ENCODE measurements at regions not wholly inside any gene's neighbourhood (a gene's known extent, or its start where the extent isn't known, plus 50 kb on each side); places are given as distances from the start of the nearest gene placed in this dataset.
"Not testable (repeated sequence)": the region's sequence is repeated elsewhere in the genome, so short reads cannot be mapped to it uniquely, and the experiment has no call there.

DNA sequence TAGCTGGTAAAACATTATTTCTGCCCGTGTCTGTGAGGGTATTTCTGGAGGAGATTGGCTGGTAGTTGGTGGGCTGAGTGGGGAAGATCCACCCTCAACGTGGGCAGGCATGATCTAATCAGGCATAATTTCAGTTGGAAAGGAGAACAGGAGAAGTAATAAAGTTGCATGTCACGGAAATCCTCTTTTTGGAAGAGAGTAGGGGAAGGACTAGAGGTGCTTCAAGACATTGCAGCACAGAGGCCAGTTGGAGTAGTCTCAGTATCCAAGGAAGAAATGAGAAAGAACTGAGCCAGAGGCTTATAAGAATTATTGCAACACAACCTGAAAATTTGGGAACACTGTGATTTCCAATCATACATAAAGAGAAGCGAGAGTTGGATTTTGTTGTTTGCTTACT, 1155.1 kb downstream of the FAM181B start:
- no peak for DNase-seq (ENCODE audit: low read depth, low spot score)

GRCh38 chr11:81574301-81574700, 1159.4 kb downstream of the FAM181B start:
- no peak for DNase-seq (ENCODE audit: low read depth, low spot score)

- DNase-seq (ENCODE audit: low read depth, low spot score): no peak
Measured at GRCh38 chr11:81573367-81573766, 1160.3 kb downstream of the FAM181B start.

DNA sequence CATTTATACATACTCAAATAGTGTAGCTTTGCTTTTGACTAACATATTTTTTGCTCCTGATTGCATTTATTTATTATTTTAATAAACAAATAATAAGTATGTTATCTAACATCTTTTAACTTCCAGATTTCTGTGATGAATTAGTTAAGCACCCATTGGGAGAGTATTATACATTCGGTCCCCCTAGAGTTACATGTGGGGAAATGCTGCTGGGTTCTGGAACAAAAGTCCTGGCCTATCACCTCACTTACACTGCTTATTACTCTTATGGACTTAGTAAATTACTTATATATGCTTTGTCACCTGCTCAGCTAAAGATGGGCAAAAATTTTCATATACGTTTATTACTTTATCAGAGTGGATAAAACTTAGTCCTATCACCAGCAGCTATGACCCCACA, 1163.0 kb downstream of the FAM181B start:
- DNase-seq (ENCODE audit: low read depth, low spot score): no peak

DNA sequence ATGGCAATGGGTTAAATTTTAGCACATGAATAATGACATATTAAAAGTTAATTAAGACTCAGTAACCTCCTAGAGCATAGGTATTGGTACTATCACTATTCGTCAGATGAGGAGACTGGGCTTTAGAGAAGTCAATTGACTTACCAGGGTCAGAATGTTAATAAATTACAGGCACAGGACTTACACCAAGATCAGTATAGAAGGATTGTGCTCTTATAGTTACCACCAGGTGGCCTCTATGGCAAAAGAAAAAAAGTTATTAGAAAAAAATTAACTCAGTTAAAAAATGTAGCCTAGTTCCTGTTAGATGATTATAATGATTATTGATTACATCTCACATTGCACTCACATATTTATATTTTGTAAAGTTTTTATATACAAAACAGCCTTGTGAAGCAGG, 1163.7 kb downstream of the FAM181B start:
- no peak for DNase-seq (ENCODE audit: low read depth, low spot score)

DNA sequence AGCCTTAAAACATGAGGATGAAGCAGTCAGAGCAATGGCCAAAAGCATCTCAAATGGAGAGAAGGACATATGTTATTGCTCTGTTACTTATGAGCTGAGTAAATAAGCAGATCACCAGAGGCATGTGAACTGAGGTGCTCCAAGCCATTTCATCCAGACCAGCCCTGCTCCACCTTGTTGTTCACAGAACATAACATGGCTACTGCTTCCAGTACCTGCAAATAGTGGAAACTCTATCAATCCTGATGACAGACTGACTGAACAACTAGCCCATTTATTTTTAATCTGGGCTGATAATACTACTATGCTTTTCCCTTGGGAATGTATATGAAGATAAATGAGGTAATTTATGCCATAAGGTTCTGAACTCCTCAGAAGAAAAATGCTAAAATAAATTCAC, 1164.7 kb downstream of the FAM181B start:
- no peak for DNase-seq (ENCODE audit: low read depth, low spot score)

GRCh38 chr11:81548123-81548522, 1185.5 kb downstream of the FAM181B start:
- DNase-seq (ENCODE audit: low read depth, low spot score): no peak

- not testable (repeated sequence) for DNase-seq (ENCODE audit: low read depth, low spot score)
Measured at GRCh38 chr11:81539806-81540205, 1193.9 kb downstream of the FAM181B start.

DNA sequence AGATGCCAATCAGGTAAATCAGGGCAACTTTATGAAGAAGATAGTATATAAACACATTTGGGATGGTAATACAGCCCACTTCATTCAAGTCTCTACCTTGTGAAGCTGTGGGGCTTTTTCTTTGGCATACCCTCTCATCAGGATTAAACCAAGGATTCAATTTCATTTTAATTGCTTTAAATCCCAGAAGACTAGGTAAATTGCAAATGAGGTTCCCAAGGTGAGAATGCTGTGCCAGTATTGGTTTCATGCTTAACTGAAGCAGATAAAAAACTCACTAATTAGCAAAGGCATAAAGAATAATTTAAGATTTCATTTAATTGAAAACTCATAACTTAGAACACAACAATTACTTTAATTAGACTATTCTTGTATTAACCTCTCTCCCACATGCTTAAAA, 1218.1 kb downstream of the FAM181B start:
- no peak for DNase-seq (ENCODE audit: low read depth, low spot score)

GRCh38 chr11:81497202-81497804, 1236.4 kb downstream of the FAM181B start:
- no peak for DNase-seq (ENCODE audit: low read depth, low spot score)

GRCh38 chr11:81496601-81497000, 1237.1 kb downstream of the FAM181B start:
- DNase-seq (ENCODE audit: low read depth, low spot score): no peak

DNA sequence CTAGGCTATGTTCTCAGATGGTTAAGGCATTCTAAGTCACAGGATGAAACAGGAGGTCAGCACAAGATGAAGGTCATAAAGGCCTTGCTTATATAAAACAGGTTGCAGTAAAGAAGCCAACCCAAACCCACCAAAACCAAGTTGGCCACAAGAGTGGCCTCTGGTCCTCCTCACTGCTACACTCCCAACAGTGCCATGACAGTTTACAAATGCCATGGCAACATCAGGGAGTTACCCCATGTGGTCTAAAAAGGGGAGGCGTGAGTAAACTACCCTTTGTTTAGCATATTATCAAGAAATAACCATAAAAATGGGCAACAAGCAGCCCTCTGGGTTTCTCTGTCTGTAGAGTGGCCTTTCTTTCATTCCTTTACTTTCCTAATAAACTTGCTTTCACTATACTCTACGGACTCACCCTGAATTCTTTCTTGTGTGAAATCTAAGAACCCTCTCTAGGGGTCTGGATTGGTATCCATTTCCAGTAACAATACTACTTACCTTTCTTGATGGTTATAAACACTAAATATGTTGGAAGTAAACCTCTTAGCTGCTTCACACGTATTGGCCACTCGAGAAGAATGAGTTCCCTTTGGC, 1237.9 kb downstream of the FAM181B start:
- DNase-seq (ENCODE audit: low read depth, low spot score): no peak

DNA sequence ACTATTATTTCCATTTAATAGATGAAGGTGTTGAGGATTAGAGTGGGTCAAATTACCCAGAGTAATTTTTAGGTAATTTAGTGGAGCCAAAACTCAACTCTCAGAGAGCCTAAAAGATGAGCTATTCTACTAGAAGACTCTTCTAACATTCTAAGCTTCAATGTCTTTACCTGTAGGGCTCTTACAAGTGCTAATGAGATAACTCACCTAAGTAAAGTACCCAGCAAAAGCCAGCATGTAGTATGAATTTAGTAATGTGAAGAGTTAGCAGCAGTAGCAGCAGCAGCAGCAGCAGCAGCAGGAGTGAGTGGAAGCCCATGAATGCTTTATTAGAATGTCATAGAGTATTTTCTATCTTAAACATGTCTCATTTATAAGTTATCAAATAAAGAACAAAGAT, 1239.2 kb downstream of the FAM181B start:
- DNase-seq (ENCODE audit: low read depth, low spot score): no peak

DNA sequence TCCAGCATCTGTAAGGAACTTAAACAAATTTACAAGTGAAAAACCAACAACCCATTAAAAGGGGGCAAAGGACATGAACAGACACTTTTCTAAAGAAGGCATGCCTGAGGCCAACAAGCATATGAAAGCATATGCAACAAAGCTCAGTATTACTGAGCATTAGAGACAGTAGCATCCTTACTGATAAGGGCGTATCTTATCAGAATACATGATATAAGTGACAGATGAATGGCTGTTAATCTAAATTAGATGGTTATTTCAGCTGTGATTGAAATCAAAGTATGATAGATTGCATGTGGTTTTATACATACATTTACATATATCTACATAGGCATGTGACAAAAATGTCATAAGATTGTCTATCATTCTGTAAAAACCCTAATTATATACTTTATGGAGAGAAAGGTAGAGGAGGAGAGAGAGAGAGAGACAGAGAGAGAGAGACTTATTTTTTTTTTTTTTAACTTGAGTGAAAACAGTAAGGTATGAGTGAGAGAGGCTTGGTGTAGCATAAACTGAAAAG, 1240.7 kb downstream of the FAM181B start:
- no peak for DNase-seq (ENCODE audit: low read depth, low spot score)

GRCh38 chr11:81487109-81487508, 1246.6 kb downstream of the FAM181B start:
- no peak for DNase-seq (ENCODE audit: low read depth, low spot score)

DNA sequence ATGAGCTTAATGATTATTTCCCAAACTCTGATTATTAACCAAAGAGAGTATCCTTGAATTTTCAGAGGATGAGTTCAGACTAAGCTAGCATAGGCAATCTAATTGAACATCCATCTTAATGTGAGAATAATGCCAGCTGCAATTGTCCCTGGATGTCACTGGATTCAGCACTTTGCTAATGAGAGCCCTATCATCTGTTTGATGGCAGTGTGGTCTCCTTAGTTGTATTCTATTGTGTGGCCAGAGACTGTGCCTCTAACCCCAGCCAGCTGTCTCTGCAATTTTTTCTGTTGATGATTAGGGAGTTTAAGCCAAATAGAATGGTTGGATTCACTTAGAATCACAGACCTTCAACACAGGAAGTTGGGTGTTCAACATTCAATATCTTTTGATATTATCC, 1249.5 kb downstream of the FAM181B start:
- no peak for DNase-seq (ENCODE audit: low read depth, low spot score)

DNA sequence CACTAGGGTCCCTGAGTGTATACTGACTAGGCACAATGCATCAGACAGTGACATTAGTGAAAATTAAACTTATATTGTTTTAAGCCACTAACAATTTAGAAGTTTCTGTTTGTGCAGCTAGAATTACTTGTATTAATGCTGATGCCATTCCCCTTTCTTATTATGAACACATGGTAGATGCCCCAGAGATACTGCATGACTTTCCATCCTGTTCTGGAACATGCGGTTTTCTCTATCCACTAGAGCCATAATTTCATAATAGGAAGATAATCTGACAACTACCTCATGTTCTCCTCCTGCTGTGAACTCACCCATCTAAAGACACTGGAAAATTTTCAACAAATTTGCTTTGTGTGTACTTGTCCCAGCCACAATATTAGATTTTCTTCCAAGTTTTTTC, 1256.4 kb downstream of the FAM181B start:
- DNase-seq (ENCODE audit: low read depth, low spot score): no peak

DNA sequence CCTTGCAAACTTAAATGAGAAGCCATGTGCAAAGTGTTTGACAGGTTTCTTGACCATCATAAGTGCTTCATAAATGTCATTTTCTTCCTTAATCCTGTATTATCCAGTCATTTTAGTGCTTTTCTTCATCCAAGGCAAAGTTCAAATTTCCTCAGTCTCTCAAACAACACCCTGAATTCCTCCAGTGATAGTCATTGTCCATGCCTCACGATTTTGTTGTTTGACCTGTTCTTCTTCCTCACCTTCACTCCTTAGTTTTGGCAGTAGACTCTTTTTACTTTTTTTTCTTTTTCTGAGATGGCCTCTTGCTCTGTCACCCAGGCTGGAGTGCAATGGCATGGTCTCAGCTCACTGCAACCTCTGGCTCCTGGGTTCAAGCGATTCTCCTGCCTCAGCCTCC, 1257.3 kb downstream of the FAM181B start:
- no peak for DNase-seq (ENCODE audit: low read depth, low spot score)

DNA sequence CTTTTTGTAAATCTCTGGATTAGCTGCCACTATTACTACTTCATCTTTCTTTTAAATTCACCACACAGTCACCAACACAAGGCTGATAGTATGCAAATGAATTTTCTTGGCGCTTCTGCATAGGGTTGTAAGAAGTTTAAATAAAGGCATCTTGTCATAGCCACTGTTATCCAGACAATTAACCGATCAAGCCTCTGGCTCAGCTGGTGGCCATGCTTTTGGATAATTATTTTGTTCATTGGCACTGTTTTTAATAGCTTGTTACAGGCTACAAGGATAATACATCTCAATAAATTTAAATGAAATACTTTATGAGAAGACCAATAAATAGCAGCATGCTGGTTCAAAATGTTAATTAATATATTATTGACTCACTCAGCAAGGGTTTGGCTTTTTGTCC, 1261.0 kb downstream of the FAM181B start:
- DNase-seq (ENCODE audit: low read depth, low spot score): no peak

- DNase-seq (ENCODE audit: low read depth, low spot score): no peak
Measured at GRCh38 chr11:81470446-81470845, 1263.2 kb downstream of the FAM181B start.

DNA sequence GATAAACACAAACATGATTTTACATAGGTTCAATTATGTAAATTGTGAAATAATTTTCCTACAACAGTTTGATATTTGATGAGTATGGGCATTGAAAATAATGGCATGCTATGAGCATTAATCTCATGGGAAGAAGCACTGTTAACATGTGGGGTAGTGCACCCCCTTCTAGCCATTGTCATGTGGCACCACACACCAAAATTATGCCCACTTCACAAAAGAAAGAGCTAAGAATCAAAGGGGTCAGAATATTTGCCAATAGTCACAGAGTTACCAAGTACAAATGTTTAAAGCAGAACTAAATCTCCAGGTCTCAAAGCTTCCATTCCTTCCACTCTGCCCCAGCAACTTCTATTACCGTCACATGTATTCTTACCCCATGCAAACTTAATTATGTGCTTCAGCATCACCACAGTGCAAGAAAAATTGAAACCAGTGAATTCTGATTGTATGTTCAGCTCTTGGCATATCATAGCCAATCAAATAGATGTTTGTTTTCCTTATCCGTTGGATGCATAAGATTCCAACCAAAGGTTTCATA, 1273.8 kb downstream of the FAM181B start:
- no peak for DNase-seq (ENCODE audit: low read depth, low spot score)

DNA sequence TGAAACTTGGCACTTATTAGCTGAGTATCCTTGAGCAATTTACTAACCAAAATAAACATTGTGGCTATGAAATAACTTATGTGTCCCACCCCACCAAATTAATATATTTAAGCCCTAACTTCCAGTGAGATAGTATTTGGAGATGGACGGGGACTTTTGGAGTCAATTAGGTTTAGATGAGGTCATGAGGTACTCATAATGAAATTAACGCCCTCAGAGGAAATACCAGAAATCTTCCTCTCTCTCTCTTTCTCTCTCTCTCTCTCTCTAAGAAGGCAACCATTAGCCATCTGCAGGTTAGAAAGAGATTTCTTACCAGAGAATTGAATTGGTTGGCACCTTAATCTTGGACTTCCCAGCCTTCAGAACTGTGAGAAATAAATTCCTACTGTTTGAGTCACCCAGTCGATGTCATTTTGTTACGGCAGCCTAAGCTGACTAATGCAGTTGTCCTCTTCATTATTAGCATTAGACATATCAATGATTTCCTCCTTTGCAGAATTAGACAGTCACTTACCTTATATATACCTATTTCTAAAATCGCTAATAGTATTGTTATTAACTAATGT, 1284.0 kb downstream of the FAM181B start:
- DNase-seq (ENCODE audit: low read depth, low spot score): no peak

GRCh38 chr11:81444297-81444696, 1289.4 kb downstream of the FAM181B start:
- DNase-seq (ENCODE audit: low read depth, low spot score): no peak
